OCI-LY3 (cell line): ENCODE measurements at regions not wholly inside any gene's neighbourhood (a gene's known extent, or its start where the extent isn't known, plus 50 kb on each side); places are given as distances from the start of the nearest gene placed in this dataset.
"Not testable (repeated sequence)": the region's sequence is repeated elsewhere in the genome, so short reads cannot be mapped to it uniquely, and the experiment has no call there.

Source experiments
- EZH2phosphoT487 ChIP-seq: fragments of 200-600 bp; shearing (Covaris generic); IDR thresholded peaks from 2 replicates; pipeline ENCODE4 v1.6.1; 2018; ENCODE audit warnings: antibody characterized with exemption, mixed run types, low read depth
- TF ChIP-seq, protein P1 (sequence below): fragments of 200-600, 300-600 bp; sonication (generic); IDR thresholded peaks from 2 replicates; pipeline ENCODE4 v1.5.1; 2014; ENCODE audit warnings: antibody characterized with exemption, low read length, low read depth

DNA sequence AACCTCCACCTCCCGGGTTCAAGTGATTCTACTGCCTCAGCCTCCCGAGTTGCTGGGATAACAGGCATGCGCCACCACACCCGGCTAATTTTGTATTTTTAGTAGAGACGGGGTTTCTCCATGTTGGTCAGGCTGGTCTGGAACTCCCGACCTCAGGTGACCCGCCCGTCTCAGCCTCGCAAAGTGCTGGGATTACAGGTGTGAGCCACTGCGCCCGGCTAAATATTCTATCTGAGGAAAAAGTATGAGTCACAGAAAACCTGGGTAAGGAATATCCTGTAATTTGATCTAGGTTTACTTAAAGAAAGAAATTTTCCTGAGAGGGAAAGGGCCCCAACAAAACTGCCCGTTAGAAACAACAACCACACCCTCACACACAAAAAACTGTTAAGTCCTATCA lies 776.2 kb upstream of the NCAM2 start:
- TF ChIP-seq, protein P1, sequence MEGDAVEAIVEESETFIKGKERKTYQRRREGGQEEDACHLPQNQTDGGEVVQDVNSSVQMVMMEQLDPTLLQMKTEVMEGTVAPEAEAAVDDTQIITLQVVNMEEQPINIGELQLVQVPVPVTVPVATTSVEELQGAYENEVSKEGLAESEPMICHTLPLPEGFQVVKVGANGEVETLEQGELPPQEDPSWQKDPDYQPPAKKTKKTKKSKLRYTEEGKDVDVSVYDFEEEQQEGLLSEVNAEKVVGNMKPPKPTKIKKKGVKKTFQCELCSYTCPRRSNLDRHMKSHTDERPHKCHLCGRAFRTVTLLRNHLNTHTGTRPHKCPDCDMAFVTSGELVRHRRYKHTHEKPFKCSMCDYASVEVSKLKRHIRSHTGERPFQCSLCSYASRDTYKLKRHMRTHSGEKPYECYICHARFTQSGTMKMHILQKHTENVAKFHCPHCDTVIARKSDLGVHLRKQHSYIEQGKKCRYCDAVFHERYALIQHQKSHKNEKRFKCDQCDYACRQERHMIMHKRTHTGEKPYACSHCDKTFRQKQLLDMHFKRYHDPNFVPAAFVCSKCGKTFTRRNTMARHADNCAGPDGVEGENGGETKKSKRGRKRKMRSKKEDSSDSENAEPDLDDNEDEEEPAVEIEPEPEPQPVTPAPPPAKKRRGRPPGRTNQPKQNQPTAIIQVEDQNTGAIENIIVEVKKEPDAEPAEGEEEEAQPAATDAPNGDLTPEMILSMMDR = not testable (repeated sequence)
- not testable (repeated sequence) for TF ChIP-seq EZH2phosphoT487
